HG03520 (cell line): ENCODE measurements at regions not wholly inside any gene's neighbourhood (a gene's known extent, or its start where the extent isn't known, plus 50 kb on each side); places are given as distances from the start of the nearest gene placed in this dataset.
"Not testable (repeated sequence)": the region's sequence is repeated elsewhere in the genome, so short reads cannot be mapped to it uniquely, and the experiment has no call there.

ENCODE experiments used
- ATAC-seq: cut with Tn5 transposase; IDR thresholded peaks from one replicate; pipeline ENCODE4 v1.9.1; 2021; ENCODE audit warnings: mild to moderate bottlenecking, moderate library complexity; ENCODE audit not compliant: unreplicated experiment

GRCh38 chr13:97774391-97775100 is 178.9 kb upstream of the IPO5 start:
- ATAC-seq = not testable (repeated sequence)

GRCh38 chr13:97780486-97780885 is 173.0 kb upstream of the IPO5 start:
- no peak for ATAC-seq

- ATAC-seq = no peak
These were observed 171.6 kb upstream of the IPO5 start for GRCh38 chr13:97781891-97782305.

GRCh38 chr13:97786510-97786909 is 167.0 kb upstream of the IPO5 start:
- no peak for ATAC-seq

GRCh38 chr13:97797553-97797952 is 155.9 kb upstream of the IPO5 start:
- ATAC-seq = no peak

- no peak for ATAC-seq
These were observed 155.2 kb upstream of the IPO5 start for GRCh38 chr13:97798171-97798821.

GRCh38 chr13:97798836-97799235 is 154.6 kb upstream of the IPO5 start:
- no peak for ATAC-seq

- no peak for ATAC-seq
These were observed 151.3 kb upstream of the IPO5 start for GRCh38 chr13:97802213-97802612.

GRCh38 chr13:97809576-97809975 is 143.9 kb upstream of the IPO5 start:
- no peak for ATAC-seq

- ATAC-seq = no peak
These were observed 143.3 kb upstream of the IPO5 start for GRCh38 chr13:97810152-97810551.

- ATAC-seq = no peak
These were observed 131.1 kb upstream of the IPO5 start for GRCh38 chr13:97822377-97822776.

GRCh38 chr13:97826421-97827012 is 127.0 kb upstream of the IPO5 start:
- no peak for ATAC-seq

- ATAC-seq = no peak
These were observed 119.2 kb upstream of the IPO5 start for GRCh38 chr13:97834250-97834649.

GRCh38 chr13:97843189-97843588 is 110.3 kb upstream of the IPO5 start:
- ATAC-seq = no peak

GRCh38 chr13:97844151-97844550 is 109.3 kb upstream of the IPO5 start:
- ATAC-seq = no peak

GRCh38 chr13:97848886-97849285 is 104.6 kb upstream of the IPO5 start:
- no peak for ATAC-seq

- peak; percentile 89 for ATAC-seq
These were observed 104.2 kb upstream of the IPO5 start for GRCh38 chr13:97849305-97849704.

- no peak for ATAC-seq
These were observed 102.2 kb upstream of the IPO5 start for GRCh38 chr13:97851269-97851668.

GRCh38 chr13:97852181-97852874 is 101.1 kb upstream of the IPO5 start:
- ATAC-seq = no peak

- ATAC-seq = no peak
These were observed 99.9 kb upstream of the IPO5 start for GRCh38 chr13:97853550-97853949.

- ATAC-seq = no peak
These were observed 97.7 kb upstream of the IPO5 start for GRCh38 chr13:97855570-97856303.
